OCI-LY7 (cell line): ENCODE measurements at regions not wholly inside any gene's neighbourhood (a gene's known extent, or its start where the extent isn't known, plus 50 kb on each side); places are given as distances from the start of the nearest gene placed in this dataset.

Experiments
- BruUV-seq: library from RNA; stranded (reverse); fragments of 400-500 nt; replicated peaks from 2 replicates; lab custom pipeline; 2021; lab: Mats Ljungman, UMichigan
- CTCF ChIA-PET: fragments of 300-600 bp; sonication (Branson Sonifier 250); formaldehyde crosslinking; loops from one replicate; lab custom pipeline; 2022; ENCODE audit warnings: antibody characterized with exemption; ENCODE audit not compliant: unreplicated experiment; lab: Charles Lee
- POLR2A ChIA-PET: fragments of 300-600 bp; sonication (Branson Sonifier 250); formaldehyde crosslinking; loops from one replicate; lab custom pipeline; 2022; ENCODE audit warnings: antibody characterized with exemption; lab: Charles Lee
- DNase-seq: peaks from one replicate; pipeline ENCODE4 v3.0.0-alpha.2; 2015; ENCODE audit warnings: low spot score
- H2AFZ ChIP-seq: fragments of 200-600 bp; sonication (generic), shearing (Covaris generic); 2 replicates; pipeline ENCODE4 v1.6.1; 2014; ENCODE audit warnings: mild to moderate bottlenecking, antibody characterized with exemption, low read length, moderate library complexity
- H3K27ac ChIP-seq: fragments of 200-600 bp; sonication (generic); 2 replicates; pipeline ENCODE4 v1.5.1; 2014; ENCODE audit warnings: mixed run types, low read depth, mild to moderate bottlenecking, moderate library complexity, low read length, inconsistent platforms; ENCODE audit not compliant: poor library complexity, severe bottlenecking
- H3K36me3 ChIP-seq: fragments of 200-600 bp; sonication (generic); 2 replicates; pipeline ENCODE4 v1.6.1; 2014; ENCODE audit warnings: mild to moderate bottlenecking, antibody characterized with exemption, low read length, moderate library complexity, mixed read lengths; ENCODE audit not compliant: insufficient read depth
- H3K4me1 ChIP-seq: fragments of 200-600 bp; sonication (generic); 2 replicates; pipeline ENCODE4 v1.5.1; 2014; ENCODE audit warnings: mild to moderate bottlenecking, low read length; ENCODE audit not compliant: insufficient read depth, poor library complexity, severe bottlenecking
- H3K4me2 ChIP-seq: fragments of 200-600 bp; sonication (generic); 2 replicates; pipeline ENCODE4 v1.6.1; 2014; ENCODE audit warnings: mild to moderate bottlenecking, low read length
- H3K4me3 ChIP-seq: fragments of 200-600 bp; sonication (generic); 2 replicates; pipeline ENCODE4 v1.5.1; 2014; ENCODE audit warnings: mild to moderate bottlenecking, low read depth, low read length; ENCODE audit not compliant: poor library complexity, severe bottlenecking
- H3K79me2 ChIP-seq: fragments of 200-600 bp; sonication (generic); 2 replicates; pipeline ENCODE4 v1.6.1; 2016; ENCODE audit warnings: low read depth, mild to moderate bottlenecking, low read length, moderate library complexity, mixed read lengths; ENCODE audit not compliant: insufficient read depth
- H3K9me2 ChIP-seq: fragments of 200-600 bp; sonication (generic); 2 replicates; pipeline ENCODE4 v1.6.1; 2016; ENCODE audit warnings: mild to moderate bottlenecking, low read length, mixed read lengths; ENCODE audit not compliant: insufficient read depth
- H3K9me3 ChIP-seq: fragments of 200-600 bp; sonication (generic); 2 replicates; pipeline ENCODE4 v1.6.1; 2014; ENCODE audit warnings: mild to moderate bottlenecking, mixed run types, low read length, mixed read lengths
- H4K20me1 ChIP-seq: fragments of 200-600 bp; sonication (generic); 2 replicates; pipeline ENCODE4 v1.6.1; 2014; ENCODE audit warnings: mild to moderate bottlenecking, antibody characterized with exemption, low read length, moderate library complexity, mixed read lengths; ENCODE audit not compliant: insufficient read depth
- EZH2phosphoT487 ChIP-seq: fragments of 200-600 bp; sonication (generic); IDR thresholded peaks from 2 replicates; pipeline ENCODE4 v1.6.1; 2018; ENCODE audit warnings: low read depth, borderline replicate concordance, mild to moderate bottlenecking, mixed run types, antibody characterized with exemption, low read length, moderate library complexity, mixed read lengths
- intact Hi-C: fragments of 100-400 bp; cut with micrococcal nuclease; formaldehyde crosslinking; loops from one replicate; pipeline ENCODE4 v1.10.0; 2022; ENCODE audit not compliant: unreplicated experiment
- TF ChIP-seq, protein P1 (sequence below): fragments of 200-600 bp; sonication (generic); conservative IDR thresholded peaks from 2 replicates; pipeline ENCODE4 v1.5.1; 2014; ENCODE audit warnings: mild to moderate bottlenecking, antibody characterized with exemption, low read length, moderate library complexity, mixed read lengths

DNA sequence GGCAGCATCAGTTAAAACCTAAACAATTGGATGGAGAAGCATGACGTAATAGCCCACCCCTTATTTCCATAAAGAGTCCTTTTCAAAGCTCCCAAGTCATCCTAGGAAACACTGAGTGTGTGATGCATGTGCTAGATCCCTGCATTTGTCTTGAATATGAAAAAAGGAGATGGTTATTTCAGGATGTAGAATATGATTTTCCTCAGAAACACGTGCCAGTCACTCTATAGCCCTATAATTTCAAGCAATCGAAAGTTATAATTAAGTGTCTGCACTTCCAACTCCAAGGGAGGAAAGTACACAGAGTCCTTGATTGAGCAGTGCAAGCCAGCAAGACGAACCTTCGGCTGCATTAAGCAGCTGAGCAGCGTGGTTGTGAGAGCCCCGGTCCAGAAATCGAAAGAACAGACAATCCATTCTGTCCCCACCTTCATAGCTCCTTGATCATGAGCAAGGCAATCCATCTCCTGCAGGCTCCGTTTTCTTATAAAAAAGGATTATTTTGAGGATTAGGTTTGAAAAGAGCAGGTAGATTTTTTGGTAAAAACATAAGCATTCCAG, 287.7 kb downstream of the FBXO15 start:
- CTCF ChIA-PET = no interaction called here
- H3K36me3 ChIP-seq = no peaks in the 10 kb centered on the region
- H3K9me2 ChIP-seq = no peaks in the 10 kb centered on the region
- no peaks in the 10 kb centered on the region for H3K79me2 ChIP-seq
- no peak overlapping the region for H2AFZ ChIP-seq
- TF ChIP-seq EZH2phosphoT487 = no peak
- TF ChIP-seq, protein P1, sequence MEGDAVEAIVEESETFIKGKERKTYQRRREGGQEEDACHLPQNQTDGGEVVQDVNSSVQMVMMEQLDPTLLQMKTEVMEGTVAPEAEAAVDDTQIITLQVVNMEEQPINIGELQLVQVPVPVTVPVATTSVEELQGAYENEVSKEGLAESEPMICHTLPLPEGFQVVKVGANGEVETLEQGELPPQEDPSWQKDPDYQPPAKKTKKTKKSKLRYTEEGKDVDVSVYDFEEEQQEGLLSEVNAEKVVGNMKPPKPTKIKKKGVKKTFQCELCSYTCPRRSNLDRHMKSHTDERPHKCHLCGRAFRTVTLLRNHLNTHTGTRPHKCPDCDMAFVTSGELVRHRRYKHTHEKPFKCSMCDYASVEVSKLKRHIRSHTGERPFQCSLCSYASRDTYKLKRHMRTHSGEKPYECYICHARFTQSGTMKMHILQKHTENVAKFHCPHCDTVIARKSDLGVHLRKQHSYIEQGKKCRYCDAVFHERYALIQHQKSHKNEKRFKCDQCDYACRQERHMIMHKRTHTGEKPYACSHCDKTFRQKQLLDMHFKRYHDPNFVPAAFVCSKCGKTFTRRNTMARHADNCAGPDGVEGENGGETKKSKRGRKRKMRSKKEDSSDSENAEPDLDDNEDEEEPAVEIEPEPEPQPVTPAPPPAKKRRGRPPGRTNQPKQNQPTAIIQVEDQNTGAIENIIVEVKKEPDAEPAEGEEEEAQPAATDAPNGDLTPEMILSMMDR = no peak
- no peak for DNase-seq
- no peak overlapping the region for H3K4me2 ChIP-seq
- no TSS peak for BruUV-seq
- POLR2A ChIA-PET = no interaction called here
- no peaks in the 10 kb centered on the region for H3K9me3 ChIP-seq
- H3K4me3 ChIP-seq = no peak overlapping the region
- no peak overlapping the region for H3K27ac ChIP-seq
- H4K20me1 ChIP-seq = no peaks in the 10 kb centered on the region
- H3K4me1 ChIP-seq = no peaks in the 10 kb centered on the region
- intact Hi-C loops = no loop called here

DNA sequence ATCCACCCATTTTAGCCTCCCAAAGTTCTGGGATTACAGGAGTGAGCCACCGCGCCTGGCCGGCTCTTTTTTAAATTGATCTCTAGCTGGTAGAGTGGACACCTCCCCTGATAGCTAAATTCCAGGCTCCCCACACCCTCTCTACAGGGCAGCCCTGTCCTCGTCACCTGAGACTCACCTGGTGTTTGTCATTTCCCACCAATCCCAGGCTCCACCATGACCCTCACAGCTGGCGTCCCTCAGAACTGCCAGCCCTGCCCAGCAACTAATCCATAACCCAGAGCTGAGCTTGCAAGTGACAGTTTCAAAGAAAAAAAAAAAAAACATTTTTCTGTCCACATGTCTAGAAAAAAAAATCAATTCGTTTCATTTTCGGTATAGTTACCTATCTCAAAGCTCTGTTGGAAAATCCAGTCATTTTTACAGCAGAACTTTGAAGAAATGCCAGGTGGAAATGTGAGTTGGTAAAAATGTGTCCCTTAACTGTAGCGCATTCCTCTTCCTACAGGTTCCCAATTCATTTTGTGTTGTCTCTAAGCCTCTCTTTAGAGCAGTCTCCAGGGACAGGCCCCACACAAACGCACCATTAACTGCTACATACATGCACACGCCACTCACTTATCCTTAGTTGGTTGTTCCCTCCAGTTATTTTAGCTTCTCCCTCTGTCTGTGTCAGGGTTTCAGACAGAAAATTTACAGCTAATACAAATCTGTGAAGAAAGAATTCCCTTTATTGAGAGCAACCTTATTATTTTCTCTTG, 294.7 kb downstream of the FBXO15 start:
- intact Hi-C loops = no loop called here
- CTCF ChIA-PET = no interaction called here

More for the DNA sequence above, 294.7 kb downstream of the FBXO15 start:
- TF ChIP-seq EZH2phosphoT487 = no peak
- TF ChIP-seq, protein P1 = no peak
- H3K9me3 ChIP-seq = no peaks in the 10 kb centered on the region
- BruUV-seq = no TSS peak
- POLR2A ChIA-PET = interaction anchor here (0.6 kb wide), 1 partner anchor 11 kb away, joined by 3 read pairs; no protein-coding TSS in a partner anchor
- no peaks in the 10 kb centered on the region for H3K9me2 ChIP-seq
- no peak overlapping the region for H3K4me2 ChIP-seq
- H3K4me3 ChIP-seq = no peak overlapping the region
- no peak for DNase-seq
- no peaks in the 10 kb centered on the region for H3K79me2 ChIP-seq
- no peaks in the 10 kb centered on the region for H3K4me1 ChIP-seq
- no peaks in the 10 kb centered on the region for H4K20me1 ChIP-seq
- no peaks in the 10 kb centered on the region for H3K36me3 ChIP-seq
- no peak overlapping the region for H2AFZ ChIP-seq
- H3K27ac ChIP-seq = no peak overlapping the region
